T-helper 2 cell treated with Interferon-gamma antibody and Interleukin-4, amounts not matched to agents 5 μg/mL and 100 μg/mL, for 36 hours (primary cell): ENCODE measurements at regions not wholly inside any gene's neighbourhood (a gene's known extent, or its start where the extent isn't known, plus 50 kb on each side); places are given as distances from the start of the nearest gene placed in this dataset.

Source experiments
- DNase-seq: peaks from one replicate; pipeline ENCODE4 v3.0.0; 2021; ENCODE audit warnings: low spot score
- H3K27ac Mint-ChIP-seq: one replicate; pipeline ENCODE4 v1.8.0; 2021; ENCODE audit warnings: mild to moderate bottlenecking, mixed read lengths
- H3K27me3 Mint-ChIP-seq: one replicate; pipeline ENCODE4 v1.8.0; 2021; ENCODE audit warnings: low read depth, mixed read lengths
- H3K36me3 Mint-ChIP-seq: one replicate; pipeline ENCODE4 v1.8.0; 2021; ENCODE audit warnings: low read depth, mixed read lengths
- H3K4me1 Mint-ChIP-seq: one replicate; pipeline ENCODE4 v1.8.0; 2021; ENCODE audit warnings: low read depth, mixed read lengths
- H3K4me3 Mint-ChIP-seq: one replicate; pipeline ENCODE4 v1.8.0; 2022; ENCODE audit warnings: mild to moderate bottlenecking, moderate library complexity, mixed read lengths
- H3K9me3 Mint-ChIP-seq: one replicate; pipeline ENCODE4 v1.8.0; 2021; ENCODE audit warnings: mixed read lengths

- no peak for DNase-seq
- H3K4me3 Mint-ChIP-seq = no peak overlapping the region
- peaks cover 3% of the 10 kb centered on the region for H3K27me3 Mint-ChIP-seq
- H3K4me1 Mint-ChIP-seq = peaks cover 11% of the 10 kb centered on the region
- no peaks in the 10 kb centered on the region for H3K36me3 Mint-ChIP-seq
- no peaks in the 10 kb centered on the region for H3K9me3 Mint-ChIP-seq
- H3K27ac Mint-ChIP-seq = no peak overlapping the region
Measured at GRCh38 chr1:59135761-59136255, 161.1 kb upstream of the FGGY start.

GRCh38 chr1:59136541-59137275 lies 160.2 kb upstream of the FGGY start:
- no peaks in the 10 kb centered on the region for H3K9me3 Mint-ChIP-seq
- DNase-seq = no peak
- H3K27ac Mint-ChIP-seq = no peak overlapping the region
- peaks cover 3% of the 10 kb centered on the region for H3K27me3 Mint-ChIP-seq
- H3K4me1 Mint-ChIP-seq = peaks cover 11% of the 10 kb centered on the region
- no peak overlapping the region for H3K4me3 Mint-ChIP-seq
- H3K36me3 Mint-ChIP-seq = no peaks in the 10 kb centered on the region

GRCh38 chr1:59137276-59137615 lies 159.6 kb upstream of the FGGY start:
- Mint-ChIP-seq H3K27me3 (peaks cover 3% of the 10 kb centered on the region), H3K27ac (no peak overlapping the region), H3K36me3 (no peaks in the 10 kb centered on the region), H3K4me3 (no peak overlapping the region), H3K4me1 (peaks cover 13% of the 10 kb centered on the region), H3K9me3 (no peaks in the 10 kb centered on the region)
- no peak for DNase-seq

GRCh38 chr1:59137968-59138367 lies 158.9 kb upstream of the FGGY start:
- Mint-ChIP-seq H3K4me3 (no peak overlapping the region), H3K27ac (no peak overlapping the region), H3K9me3 (no peaks in the 10 kb centered on the region), H3K4me1 (peaks cover 21% of the 10 kb centered on the region), H3K36me3 (no peaks in the 10 kb centered on the region), H3K27me3 (peaks cover 3% of the 10 kb centered on the region)
- DNase-seq = no peak

- H3K27me3 Mint-ChIP-seq = peaks cover 3% of the 10 kb centered on the region
- H3K9me3 Mint-ChIP-seq = no peaks in the 10 kb centered on the region
- no peaks in the 10 kb centered on the region for H3K36me3 Mint-ChIP-seq
- peaks cover 25% of the 10 kb centered on the region for H3K4me1 Mint-ChIP-seq
- H3K4me3 Mint-ChIP-seq = no peak overlapping the region
- no peak for DNase-seq
- no peak overlapping the region for H3K27ac Mint-ChIP-seq
Measured at GRCh38 chr1:59138402-59138801, 158.5 kb upstream of the FGGY start.

- H3K27me3 Mint-ChIP-seq = no peaks in the 10 kb centered on the region
- no peaks in the 10 kb centered on the region for H3K9me3 Mint-ChIP-seq
- no peaks in the 10 kb centered on the region for H3K36me3 Mint-ChIP-seq
- DNase-seq = no peak
- H3K27ac Mint-ChIP-seq = no peak overlapping the region
- no peak overlapping the region for H3K4me3 Mint-ChIP-seq
- peaks cover 31% of the 10 kb centered on the region for H3K4me1 Mint-ChIP-seq
Measured at GRCh38 chr1:59139396-59139795, 157.5 kb upstream of the FGGY start.

- Mint-ChIP-seq H3K4me1 (peaks cover 34% of the 10 kb centered on the region), H3K27ac (no peak overlapping the region), H3K27me3 (no peaks in the 10 kb centered on the region), H3K9me3 (no peaks in the 10 kb centered on the region), H3K4me3 (no peak overlapping the region), H3K36me3 (no peaks in the 10 kb centered on the region)
- no peak for DNase-seq
Measured at GRCh38 chr1:59141267-59141863, 155.5 kb upstream of the FGGY start.

- no peaks in the 10 kb centered on the region for H3K27me3 Mint-ChIP-seq
- H3K9me3 Mint-ChIP-seq = no peaks in the 10 kb centered on the region
- H3K4me3 Mint-ChIP-seq = peak overlapping the region; percentile 11
- H3K36me3 Mint-ChIP-seq = no peaks in the 10 kb centered on the region
- DNase-seq = no peak
- peak overlapping the region; percentile 11 for H3K27ac Mint-ChIP-seq
- peaks cover 37% of the 10 kb centered on the region for H3K4me1 Mint-ChIP-seq
Measured at GRCh38 chr1:59142311-59143132, 154.4 kb upstream of the FGGY start.

- Mint-ChIP-seq H3K4me3 (peak overlapping the region; percentile 11), H3K27ac (peak overlapping the region; percentile 11), H3K27me3 (no peaks in the 10 kb centered on the region), H3K4me1 (peaks cover 39% of the 10 kb centered on the region), H3K36me3 (no peaks in the 10 kb centered on the region), H3K9me3 (no peaks in the 10 kb centered on the region)
- no peak for DNase-seq
Measured at GRCh38 chr1:59143133-59143487, 153.8 kb upstream of the FGGY start.

- no peak for DNase-seq
- Mint-ChIP-seq H3K36me3 (no peaks in the 10 kb centered on the region), H3K4me1 (peaks cover 33% of the 10 kb centered on the region), H3K27ac (no peak overlapping the region), H3K4me3 (no peak overlapping the region), H3K27me3 (no peaks in the 10 kb centered on the region), H3K9me3 (no peaks in the 10 kb centered on the region)
Measured at GRCh38 chr1:59143811-59144210, 153.1 kb upstream of the FGGY start.

- no peak for DNase-seq
- Mint-ChIP-seq H3K4me3 (no peak overlapping the region), H3K27me3 (no peaks in the 10 kb centered on the region), H3K4me1 (peaks cover 35% of the 10 kb centered on the region), H3K27ac (no peak overlapping the region), H3K36me3 (no peaks in the 10 kb centered on the region), H3K9me3 (no peaks in the 10 kb centered on the region)
Measured at GRCh38 chr1:59144959-59145358, 151.9 kb upstream of the FGGY start.

- H3K4me3 Mint-ChIP-seq = peak overlapping the region; percentile 98
- H3K27me3 Mint-ChIP-seq = no peaks in the 10 kb centered on the region
- DNase-seq = no peak
- peaks cover 40% of the 10 kb centered on the region for H3K4me1 Mint-ChIP-seq
- no peaks in the 10 kb centered on the region for H3K9me3 Mint-ChIP-seq
- H3K27ac Mint-ChIP-seq = peak overlapping the region; percentile 97
- no peaks in the 10 kb centered on the region for H3K36me3 Mint-ChIP-seq
Measured at GRCh38 chr1:59146056-59146455, 150.8 kb upstream of the FGGY start.

GRCh38 chr1:59146651-59147358 lies 150.1 kb upstream of the FGGY start:
- no peaks in the 10 kb centered on the region for H3K27me3 Mint-ChIP-seq
- peak overlapping the region; percentile 98 for H3K4me3 Mint-ChIP-seq
- H3K4me1 Mint-ChIP-seq = peaks cover 40% of the 10 kb centered on the region
- no peaks in the 10 kb centered on the region for H3K36me3 Mint-ChIP-seq
- H3K9me3 Mint-ChIP-seq = no peaks in the 10 kb centered on the region
- peak overlapping the region; percentile 97 for H3K27ac Mint-ChIP-seq
- DNase-seq = peak; percentile 68

- Mint-ChIP-seq H3K27me3 (no peaks in the 10 kb centered on the region), H3K27ac (no peak overlapping the region), H3K9me3 (no peaks in the 10 kb centered on the region), H3K4me3 (no peak overlapping the region), H3K4me1 (peaks cover 21% of the 10 kb centered on the region), H3K36me3 (no peaks in the 10 kb centered on the region)
- DNase-seq = no peak
Measured at GRCh38 chr1:59149435-59149834, 147.5 kb upstream of the FGGY start.
